A673 (cell line): ENCODE measurements at regions not wholly inside any gene's neighbourhood (a gene's known extent, or its start where the extent isn't known, plus 50 kb on each side); places are given as distances from the start of the nearest gene placed in this dataset.

Experiments used
- EZH2 ChIP-seq: fragments of 200-600 bp; sonication (generic); IDR thresholded peaks from 2 replicates; pipeline ENCODE4 v1.6.1; 2017; ENCODE audit warnings: borderline replicate concordance, low read depth, mild to moderate bottlenecking, mixed read lengths, antibody characterized with exemption, low read length; ENCODE audit not compliant: poor library complexity, severe bottlenecking
- TF ChIP-seq, protein P1 (sequence below): fragments of 300-800, 200-600 bp; sonication (generic); conservative IDR thresholded peaks from 2 replicates; pipeline ENCODE4 v1.5.1; 2017; ENCODE audit warnings: low read depth, mild to moderate bottlenecking, antibody characterized with exemption, low read length, moderate library complexity, mixed read lengths

DNA sequence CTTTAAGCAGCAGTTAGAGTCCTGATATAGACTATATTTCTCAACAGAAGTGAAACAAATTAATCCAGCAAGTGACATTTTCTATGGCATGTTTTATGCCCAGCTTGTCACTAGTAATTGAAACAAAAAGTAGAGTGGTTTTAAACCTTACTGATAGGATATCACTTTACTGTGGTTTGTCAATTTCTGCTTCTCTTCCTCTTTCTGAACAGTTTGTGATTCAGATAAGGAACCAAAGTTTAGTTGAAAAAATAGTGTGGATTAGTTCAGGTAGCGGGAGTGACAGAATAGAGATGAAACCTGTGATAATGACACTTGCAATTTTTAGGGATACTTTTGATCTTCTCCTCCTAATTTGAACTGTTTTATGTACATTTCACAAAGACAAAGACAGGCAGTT lies 485.7 kb upstream of the EDIL3 start:
- TF ChIP-seq, protein P1, sequence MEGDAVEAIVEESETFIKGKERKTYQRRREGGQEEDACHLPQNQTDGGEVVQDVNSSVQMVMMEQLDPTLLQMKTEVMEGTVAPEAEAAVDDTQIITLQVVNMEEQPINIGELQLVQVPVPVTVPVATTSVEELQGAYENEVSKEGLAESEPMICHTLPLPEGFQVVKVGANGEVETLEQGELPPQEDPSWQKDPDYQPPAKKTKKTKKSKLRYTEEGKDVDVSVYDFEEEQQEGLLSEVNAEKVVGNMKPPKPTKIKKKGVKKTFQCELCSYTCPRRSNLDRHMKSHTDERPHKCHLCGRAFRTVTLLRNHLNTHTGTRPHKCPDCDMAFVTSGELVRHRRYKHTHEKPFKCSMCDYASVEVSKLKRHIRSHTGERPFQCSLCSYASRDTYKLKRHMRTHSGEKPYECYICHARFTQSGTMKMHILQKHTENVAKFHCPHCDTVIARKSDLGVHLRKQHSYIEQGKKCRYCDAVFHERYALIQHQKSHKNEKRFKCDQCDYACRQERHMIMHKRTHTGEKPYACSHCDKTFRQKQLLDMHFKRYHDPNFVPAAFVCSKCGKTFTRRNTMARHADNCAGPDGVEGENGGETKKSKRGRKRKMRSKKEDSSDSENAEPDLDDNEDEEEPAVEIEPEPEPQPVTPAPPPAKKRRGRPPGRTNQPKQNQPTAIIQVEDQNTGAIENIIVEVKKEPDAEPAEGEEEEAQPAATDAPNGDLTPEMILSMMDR, result no peak
- no peak for TF ChIP-seq EZH2
